HEK293 (cell line): ENCODE measurements at regions not wholly inside any gene's neighbourhood (a gene's known extent, or its start where the extent isn't known, plus 50 kb on each side); places are given as distances from the start of the nearest gene placed in this dataset.

ENCODE experiments used
- BCL11A ChIP-seq: fragments of 450-650 bp; formaldehyde crosslinking; IDR thresholded peaks from 2 replicates; pipeline ENCODE4 v1.5.1; 2016; ENCODE audit warnings: low read depth, missing biosample characterization, missing genetic modification characterization
- KLF10 ChIP-seq: fragments of 450-650 bp; IDR thresholded peaks from 2 replicates; pipeline ENCODE4 v1.5.1; 2018; ENCODE audit warnings: missing biosample characterization, mild to moderate bottlenecking, missing genetic modification characterization
- ZNF138 ChIP-seq: fragments of 450-650 bp; formaldehyde crosslinking; IDR thresholded peaks from 2 replicates; pipeline ENCODE4 v1.5.1; 2016; ENCODE audit warnings: missing biosample characterization, missing genetic modification characterization, borderline replicate concordance
- ZNF19 ChIP-seq: fragments of 450-650 bp; formaldehyde crosslinking; IDR thresholded peaks from 2 replicates; pipeline ENCODE4; 2016; ENCODE audit warnings: missing biosample characterization, missing genetic modification characterization, low read depth
- ZNF221 ChIP-seq: fragments of 450-650 bp; formaldehyde crosslinking; IDR thresholded peaks from 2 replicates; pipeline ENCODE4 v1.5.1; 2017; ENCODE audit warnings: missing biosample characterization, missing genetic modification characterization, borderline replicate concordance
- ZNF354C ChIP-seq: fragments of 450-650 bp; formaldehyde crosslinking; IDR thresholded peaks from 2 replicates; pipeline ENCODE4 v1.5.1; 2016; ENCODE audit warnings: missing biosample characterization, missing genetic modification characterization, low read depth, borderline replicate concordance
- ZNF544 ChIP-seq: fragments of 450-650 bp; formaldehyde crosslinking; IDR thresholded peaks from 2 replicates; pipeline ENCODE4 v1.5.0; 2017; ENCODE audit warnings: missing biosample characterization, missing genetic modification characterization
- ZNF585B ChIP-seq: fragments of 450-650 bp; formaldehyde crosslinking; IDR thresholded peaks from 2 replicates; pipeline ENCODE4 v1.5.1; 2016; ENCODE audit warnings: missing biosample characterization, missing genetic modification characterization
- ZNF623 ChIP-seq: fragments of 450-650 bp; formaldehyde crosslinking; IDR thresholded peaks from 2 replicates; pipeline ENCODE4 v1.5.1; 2016; ENCODE audit warnings: missing biosample characterization, missing genetic modification characterization
- TF ChIP-seq, protein P1 (sequence below): fragments of 450-650 bp; formaldehyde crosslinking; IDR thresholded peaks from 2 replicates; pipeline ENCODE4 v1.5.1; 2016; ENCODE audit warnings: missing biosample characterization, missing genetic modification characterization
- TF ChIP-seq, protein P2 (sequence below): fragments of 450-650 bp; formaldehyde crosslinking; IDR thresholded peaks from 2 replicates; pipeline ENCODE4 v1.5.1; 2016; ENCODE audit warnings: missing biosample characterization, missing genetic modification characterization

DNA sequence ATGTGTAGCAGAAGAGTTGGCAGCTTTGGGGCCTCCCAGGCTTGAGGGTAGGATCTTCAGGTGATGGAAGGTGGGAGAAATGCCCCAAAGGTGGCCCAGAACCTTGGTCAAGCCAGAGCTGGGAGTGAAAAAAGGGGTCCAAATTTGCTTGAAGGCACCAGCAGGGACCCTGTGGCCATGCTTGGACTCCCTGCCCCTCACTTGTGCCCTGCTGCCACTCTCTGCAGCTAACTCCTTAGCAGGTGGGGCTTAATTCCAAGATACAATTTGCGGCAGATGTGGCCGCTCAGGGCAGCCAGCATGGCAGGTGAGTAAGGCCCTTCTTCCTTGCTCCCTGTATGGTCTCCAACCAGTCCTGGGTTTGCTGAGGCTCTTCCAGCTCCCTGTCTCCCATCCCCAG lies 51.3 kb upstream of the ADRA1D start:
- TF ChIP-seq, protein P1, sequence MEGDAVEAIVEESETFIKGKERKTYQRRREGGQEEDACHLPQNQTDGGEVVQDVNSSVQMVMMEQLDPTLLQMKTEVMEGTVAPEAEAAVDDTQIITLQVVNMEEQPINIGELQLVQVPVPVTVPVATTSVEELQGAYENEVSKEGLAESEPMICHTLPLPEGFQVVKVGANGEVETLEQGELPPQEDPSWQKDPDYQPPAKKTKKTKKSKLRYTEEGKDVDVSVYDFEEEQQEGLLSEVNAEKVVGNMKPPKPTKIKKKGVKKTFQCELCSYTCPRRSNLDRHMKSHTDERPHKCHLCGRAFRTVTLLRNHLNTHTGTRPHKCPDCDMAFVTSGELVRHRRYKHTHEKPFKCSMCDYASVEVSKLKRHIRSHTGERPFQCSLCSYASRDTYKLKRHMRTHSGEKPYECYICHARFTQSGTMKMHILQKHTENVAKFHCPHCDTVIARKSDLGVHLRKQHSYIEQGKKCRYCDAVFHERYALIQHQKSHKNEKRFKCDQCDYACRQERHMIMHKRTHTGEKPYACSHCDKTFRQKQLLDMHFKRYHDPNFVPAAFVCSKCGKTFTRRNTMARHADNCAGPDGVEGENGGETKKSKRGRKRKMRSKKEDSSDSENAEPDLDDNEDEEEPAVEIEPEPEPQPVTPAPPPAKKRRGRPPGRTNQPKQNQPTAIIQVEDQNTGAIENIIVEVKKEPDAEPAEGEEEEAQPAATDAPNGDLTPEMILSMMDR (tag by site-specific recombination), result no peak
- TF ChIP-seq ZNF623 (no peak), ZNF544 (tag by site-specific recombination) (no peak), ZNF585B (tag by site-specific recombination) (no peak), BCL11A (tag by site-specific recombination) (no peak), ZNF19 (no peak), ZNF221 (tag by site-specific recombination) (no peak), ZNF138 (no peak), KLF10 (tag by site-specific recombination) (no peak), ZNF354C (no peak)
- TF ChIP-seq, protein P2, sequence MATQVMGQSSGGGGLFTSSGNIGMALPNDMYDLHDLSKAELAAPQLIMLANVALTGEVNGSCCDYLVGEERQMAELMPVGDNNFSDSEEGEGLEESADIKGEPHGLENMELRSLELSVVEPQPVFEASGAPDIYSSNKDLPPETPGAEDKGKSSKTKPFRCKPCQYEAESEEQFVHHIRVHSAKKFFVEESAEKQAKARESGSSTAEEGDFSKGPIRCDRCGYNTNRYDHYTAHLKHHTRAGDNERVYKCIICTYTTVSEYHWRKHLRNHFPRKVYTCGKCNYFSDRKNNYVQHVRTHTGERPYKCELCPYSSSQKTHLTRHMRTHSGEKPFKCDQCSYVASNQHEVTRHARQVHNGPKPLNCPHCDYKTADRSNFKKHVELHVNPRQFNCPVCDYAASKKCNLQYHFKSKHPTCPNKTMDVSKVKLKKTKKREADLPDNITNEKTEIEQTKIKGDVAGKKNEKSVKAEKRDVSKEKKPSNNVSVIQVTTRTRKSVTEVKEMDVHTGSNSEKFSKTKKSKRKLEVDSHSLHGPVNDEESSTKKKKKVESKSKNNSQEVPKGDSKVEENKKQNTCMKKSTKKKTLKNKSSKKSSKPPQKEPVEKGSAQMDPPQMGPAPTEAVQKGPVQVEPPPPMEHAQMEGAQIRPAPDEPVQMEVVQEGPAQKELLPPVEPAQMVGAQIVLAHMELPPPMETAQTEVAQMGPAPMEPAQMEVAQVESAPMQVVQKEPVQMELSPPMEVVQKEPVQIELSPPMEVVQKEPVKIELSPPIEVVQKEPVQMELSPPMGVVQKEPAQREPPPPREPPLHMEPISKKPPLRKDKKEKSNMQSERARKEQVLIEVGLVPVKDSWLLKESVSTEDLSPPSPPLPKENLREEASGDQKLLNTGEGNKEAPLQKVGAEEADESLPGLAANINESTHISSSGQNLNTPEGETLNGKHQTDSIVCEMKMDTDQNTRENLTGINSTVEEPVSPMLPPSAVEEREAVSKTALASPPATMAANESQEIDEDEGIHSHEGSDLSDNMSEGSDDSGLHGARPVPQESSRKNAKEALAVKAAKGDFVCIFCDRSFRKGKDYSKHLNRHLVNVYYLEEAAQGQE (tag by site-specific recombination), result no peak
